HG03135 (cell line): ENCODE measurements at regions not wholly inside any gene's neighbourhood (a gene's known extent, or its start where the extent isn't known, plus 50 kb on each side); places are given as distances from the start of the nearest gene placed in this dataset.
"Not testable (repeated sequence)": the region's sequence is repeated elsewhere in the genome, so short reads cannot be mapped to it uniquely, and the experiment has no call there.

Experiments used
- ATAC-seq: cut with Tn5 transposase; IDR thresholded peaks from one replicate; pipeline ENCODE4 v1.9.1; 2021; ENCODE audit warnings: mild to moderate bottlenecking, moderate library complexity; ENCODE audit not compliant: unreplicated experiment

DNA sequence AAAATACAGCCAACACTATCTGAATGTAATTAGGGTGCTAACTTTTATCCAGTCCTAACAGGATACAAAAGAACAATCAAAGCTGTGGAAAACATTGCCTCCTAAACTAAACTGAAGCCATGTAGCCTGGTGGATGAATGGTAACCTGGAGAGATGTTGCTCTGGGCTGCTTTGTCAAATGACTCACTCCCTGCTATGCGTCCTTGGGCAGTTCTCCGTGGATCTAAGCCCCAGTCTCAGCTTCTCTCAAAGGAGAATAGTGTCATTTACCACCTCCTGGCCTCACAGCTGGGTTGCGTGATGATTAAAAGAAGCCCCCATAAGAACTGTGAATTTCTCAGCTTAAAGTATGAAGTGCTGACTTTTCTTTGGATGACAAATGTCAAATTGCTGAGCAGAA, 203.7 kb downstream of the ICOS start:
- no peak for ATAC-seq

DNA sequence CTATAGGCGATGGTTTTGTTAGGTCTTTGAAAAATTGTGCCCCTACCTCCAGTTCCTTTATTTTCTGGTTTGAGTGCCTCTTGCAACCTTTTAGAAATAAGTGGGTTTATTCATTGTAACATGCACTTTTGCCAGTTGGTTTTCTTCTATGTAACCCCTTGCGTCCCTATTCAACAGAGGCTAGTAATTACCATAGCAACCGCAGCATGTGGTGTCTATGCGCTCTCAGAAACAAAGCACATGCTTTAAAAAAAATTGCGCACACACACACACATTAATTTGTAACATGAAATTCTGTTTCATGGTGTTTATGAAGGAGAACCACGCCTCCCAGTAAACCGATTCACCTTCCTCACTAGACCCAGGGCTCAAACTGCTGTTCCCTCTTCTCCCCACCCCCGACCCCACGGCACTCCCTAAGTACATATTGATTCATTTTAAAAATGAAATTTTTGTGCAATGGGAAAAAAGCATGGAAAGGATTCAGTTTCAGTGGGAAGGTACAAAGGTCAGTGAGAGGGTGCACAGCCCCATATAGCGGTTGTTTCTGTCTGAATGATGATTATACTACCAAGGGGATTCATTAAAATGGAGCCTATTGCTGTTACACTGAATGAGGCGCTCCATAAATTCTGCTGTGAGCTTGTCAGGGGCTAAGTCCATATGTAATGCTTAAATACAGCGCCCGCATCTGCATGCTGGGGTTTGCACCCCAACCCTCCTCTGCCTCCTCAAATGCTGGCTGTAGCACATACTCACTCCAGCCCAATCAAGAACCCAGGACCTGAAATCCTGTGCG, 206.9 kb downstream of the ICOS start:
- ATAC-seq: no peak

DNA sequence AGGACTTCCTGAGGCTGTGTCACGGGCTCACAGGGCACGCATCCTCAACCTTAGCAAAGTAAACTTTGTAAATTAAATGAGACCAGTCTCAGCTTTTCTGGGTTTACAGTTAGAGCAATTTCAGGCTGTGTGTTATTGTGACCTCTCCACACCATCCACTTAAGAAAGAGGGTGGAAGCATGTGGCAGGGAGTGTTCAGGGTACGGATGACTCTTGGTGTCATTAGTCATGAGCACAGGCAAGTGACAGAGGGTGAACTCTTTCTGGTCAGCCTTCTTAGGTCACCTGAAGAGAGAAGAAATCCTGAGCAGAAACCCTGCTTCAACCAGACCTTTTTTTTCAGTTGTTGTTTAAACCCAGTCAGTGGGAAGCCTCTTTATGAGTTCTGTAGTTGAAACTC, 207.9 kb downstream of the ICOS start:
- no peak for ATAC-seq

DNA sequence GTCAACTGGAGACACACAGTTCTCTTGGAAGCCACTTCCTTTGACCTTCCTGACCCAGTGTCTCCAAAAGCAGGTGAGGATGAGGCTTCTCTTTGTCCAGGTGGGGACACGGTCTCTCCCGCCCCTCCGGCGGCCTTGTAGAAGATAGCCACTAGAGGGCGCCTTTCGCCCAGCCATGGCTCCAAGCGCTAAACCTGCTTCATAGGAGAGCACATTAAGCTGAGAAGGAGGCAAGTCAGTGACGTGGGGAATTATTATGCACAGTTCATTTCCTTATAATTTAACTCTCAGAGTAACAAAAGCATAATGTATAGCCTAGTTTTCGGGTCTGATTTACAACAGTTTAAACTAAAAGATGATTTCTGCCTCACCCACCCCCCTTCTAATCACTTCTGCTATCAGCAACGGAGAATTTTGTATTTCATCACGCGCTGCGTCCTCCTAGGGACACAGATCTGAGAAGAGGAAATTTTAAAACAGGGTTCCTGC, 208.7 kb downstream of the ICOS start:
- ATAC-seq: peak; percentile 97

DNA sequence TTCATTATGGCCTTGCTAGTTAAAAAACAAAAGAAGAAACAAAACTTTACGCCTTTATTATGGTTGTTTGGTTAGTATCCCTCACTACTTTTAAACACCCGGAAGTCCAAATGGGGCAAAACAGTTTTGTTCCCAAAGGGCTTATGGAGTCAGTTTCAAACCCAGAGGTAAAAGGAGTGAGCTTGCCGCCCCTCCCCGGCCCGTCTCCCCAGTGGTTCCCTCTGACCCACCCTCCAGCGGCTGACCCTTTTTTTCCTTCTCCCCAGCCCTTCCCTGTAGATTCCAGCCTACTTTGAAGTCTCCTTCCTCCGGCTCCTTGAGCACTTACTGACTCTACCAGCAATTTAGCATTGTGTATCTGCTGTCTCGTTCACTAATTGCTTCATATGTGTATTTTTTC, 209.2 kb downstream of the ICOS start:
- no peak for ATAC-seq

DNA sequence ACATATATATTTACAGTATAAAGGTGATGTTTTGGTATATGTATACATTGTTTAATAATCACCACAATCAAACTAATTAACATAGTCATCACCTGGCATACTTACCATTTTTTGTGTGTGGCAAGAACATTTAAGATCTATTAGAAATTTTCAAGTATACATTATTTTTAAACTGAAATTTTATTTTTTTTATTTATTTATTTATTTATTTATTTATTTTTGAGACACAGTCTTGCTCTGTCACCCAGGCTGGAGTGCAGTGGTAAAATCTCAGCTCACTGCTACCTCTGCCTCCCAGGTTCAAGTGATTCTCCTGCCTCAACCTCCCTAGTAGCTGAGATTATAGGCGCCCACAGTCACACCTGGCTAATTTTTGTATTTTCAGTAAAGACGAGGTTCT, 210.5 kb downstream of the ICOS start:
- ATAC-seq: not testable (repeated sequence)

DNA sequence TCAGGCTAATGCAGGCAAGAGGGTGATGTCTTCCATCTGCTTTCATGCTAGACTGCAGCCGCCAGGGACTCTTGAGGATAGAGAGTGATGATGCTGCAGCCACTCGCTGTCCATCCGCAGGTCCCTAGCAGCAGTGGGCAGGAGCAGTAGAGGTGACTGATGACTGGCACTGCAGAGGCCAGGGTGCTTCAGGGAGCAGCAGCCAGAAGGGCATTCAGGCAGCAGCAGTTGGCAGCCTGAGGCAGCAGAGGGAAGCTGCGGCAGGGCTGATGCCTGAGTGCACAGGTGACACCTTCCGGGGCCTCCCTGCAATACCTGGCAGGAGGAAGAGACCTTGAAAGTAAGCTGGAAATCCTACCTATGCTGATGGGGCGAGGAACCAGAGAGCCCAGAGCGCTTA, 214.2 kb downstream of the ICOS start:
- no peak for ATAC-seq

DNA sequence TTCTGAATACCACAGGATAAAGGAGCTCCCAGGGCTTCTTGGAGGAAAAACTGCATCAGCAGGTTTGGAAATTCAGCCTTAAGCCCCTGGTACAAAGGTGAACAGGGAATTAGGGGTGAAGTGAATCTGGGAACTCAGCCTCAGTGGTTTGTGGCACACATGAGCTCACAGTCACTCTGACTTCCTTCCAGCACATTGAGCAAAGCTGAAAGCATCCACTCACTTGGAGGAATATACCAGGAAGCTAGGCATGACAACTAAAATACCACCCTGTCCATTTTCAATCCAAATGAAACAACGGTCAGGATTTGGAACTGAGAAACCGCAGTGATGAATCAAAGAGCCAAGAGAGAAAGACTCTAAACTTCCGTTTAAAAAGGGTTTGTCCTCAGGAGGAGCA, 216.1 kb downstream of the ICOS start:
- no peak for ATAC-seq

DNA sequence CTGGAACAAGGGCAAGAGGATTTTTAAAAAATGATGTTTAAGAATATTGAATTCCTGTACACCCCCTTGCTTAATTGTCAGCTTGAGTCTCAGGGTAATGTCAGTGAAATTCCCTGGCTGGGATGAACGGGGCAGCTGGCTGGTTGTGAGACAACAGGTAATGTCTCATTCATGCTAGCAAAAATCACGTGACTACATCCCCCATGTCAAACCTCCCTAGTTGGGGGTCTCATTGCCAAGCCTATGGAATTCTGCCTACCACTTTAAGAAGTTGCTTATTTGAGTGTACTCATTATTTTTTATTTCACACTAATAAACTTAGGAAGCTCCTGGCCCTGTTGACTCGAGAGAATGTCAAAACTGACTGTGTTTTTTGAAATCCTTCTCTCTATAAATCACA, 218.3 kb downstream of the ICOS start:
- no peak for ATAC-seq

DNA sequence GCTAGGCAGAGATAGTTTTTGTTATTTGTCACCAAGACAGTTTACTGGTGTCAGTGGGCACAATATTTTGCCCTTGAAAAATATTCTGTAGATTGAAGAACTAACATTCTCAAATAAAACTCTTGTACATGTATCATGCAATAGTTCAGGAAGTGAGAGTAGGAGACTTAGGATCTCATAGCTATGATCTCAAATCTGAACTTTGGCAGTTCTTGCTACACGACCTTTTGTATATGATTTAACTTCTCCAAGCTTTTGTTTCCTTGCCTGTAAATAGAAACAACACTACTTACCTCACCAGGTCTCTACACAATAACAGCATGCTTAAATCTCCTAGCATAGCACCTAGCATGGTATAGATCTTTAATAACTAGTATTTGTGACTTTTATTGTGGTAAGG, 219.9 kb downstream of the ICOS start:
- ATAC-seq: no peak

DNA sequence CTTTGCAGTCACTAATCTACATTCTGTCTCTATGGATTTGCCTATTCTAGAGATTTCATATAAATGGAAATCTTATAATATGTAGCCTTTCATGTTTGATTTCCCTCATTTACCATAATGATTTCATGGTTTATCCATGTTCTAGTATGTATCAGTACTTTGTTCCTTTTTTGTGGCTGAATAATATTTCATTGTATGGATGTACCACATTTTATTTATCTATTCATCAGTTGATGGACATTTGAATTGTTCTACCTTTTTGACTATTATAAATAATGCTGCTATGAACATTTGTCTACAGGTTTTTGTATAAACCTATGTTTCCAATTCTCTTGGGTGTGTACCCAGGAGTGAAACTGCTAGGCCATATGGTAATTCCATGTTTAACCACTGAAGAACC, 221.1 kb downstream of the ICOS start:
- ATAC-seq: no peak

DNA sequence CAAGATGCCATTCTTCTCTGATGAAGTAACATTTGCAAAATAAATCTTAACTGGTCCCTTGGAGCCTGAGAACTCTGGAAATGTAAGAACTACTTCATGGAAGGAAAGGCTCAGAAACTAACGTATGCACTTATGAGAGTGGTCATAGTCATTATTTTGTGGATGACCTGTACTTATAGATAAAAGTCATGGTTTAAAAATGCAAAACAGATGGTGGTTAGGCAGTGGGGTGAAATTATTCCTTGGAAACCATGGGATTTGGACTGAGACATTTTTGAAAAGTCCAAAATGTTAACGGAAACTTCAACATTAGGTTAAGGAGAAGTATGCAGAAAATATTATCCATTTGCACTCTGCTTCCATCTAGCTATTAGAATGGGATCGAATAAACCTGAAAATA, 223.0 kb downstream of the ICOS start:
- ATAC-seq: no peak

DNA sequence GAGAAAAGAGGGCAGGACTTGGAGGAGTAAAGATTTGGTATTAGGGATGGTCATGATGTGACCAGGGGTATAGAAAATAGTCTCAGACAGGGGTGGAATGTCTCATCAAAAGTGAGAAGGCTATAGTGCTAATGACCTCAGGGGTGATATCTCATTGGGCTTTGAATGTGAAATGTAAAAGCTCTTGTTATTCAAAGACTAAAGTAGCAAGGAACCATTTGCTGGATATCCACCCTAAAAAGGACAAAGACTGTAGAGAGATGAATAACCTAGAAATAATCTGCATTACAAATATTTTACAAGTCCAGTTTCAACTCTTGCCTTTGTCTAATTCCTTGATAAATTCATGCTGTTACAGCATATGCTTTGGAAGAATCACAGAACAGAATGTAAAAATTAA, 224.4 kb downstream of the ICOS start:
- ATAC-seq: no peak

DNA sequence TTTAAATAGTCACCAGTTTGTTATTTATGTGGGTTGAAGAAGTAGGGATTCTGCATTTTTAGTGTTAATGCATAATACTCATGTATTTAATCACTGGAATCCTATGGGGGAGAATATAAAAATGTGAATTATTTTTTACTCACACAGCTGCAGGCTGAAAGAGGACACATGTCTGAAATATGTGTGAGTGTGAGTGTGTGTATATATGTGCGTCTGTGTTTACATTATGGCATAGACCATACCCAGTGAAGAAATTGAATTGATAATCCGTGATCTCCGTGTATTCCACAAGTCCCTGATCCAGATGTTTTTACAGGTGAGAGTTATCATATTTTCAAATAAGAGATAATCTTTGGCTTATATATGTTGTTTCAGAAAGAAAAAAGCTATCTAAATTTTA, 225.3 kb downstream of the ICOS start:
- ATAC-seq: no peak

DNA sequence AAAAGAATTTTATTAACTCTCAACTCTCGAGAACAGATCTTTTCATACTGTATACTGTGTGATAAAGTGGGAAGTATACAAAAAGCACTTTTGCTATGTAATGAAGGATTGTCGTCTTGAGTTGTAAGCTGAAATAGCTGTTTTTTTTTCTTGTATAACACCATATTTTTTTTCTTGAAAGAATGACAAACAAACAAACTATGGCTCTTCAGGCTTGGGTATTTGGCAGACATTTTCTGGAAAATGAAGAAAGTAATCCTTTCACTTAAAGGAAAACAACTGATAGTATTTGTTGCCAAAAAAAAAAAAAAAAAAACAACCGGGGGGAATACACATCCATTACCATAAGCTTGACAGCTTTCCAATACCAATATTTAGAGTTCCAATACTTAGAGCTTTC, 230.4 kb downstream of the ICOS start:
- ATAC-seq: no peak

DNA sequence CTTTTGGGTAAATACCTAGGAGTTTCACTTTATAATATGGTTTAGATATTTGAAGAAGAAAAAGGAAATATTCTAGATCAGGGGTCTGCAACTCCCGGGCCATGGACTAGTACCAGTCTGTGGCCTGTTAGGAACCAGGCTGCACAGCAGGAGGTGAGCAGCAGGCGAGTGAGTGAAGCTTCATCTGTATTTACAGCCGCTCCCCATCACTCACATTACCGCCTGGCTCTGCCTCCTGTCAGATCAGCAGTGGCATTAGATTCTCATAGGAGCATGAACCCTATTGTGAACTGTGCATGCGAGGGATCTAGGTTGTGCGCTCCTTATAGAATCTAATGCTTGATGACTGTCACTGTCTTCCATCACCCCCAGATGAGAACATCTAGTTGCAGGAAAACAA, 231.1 kb downstream of the ICOS start:
- ATAC-seq: not testable (repeated sequence)

DNA sequence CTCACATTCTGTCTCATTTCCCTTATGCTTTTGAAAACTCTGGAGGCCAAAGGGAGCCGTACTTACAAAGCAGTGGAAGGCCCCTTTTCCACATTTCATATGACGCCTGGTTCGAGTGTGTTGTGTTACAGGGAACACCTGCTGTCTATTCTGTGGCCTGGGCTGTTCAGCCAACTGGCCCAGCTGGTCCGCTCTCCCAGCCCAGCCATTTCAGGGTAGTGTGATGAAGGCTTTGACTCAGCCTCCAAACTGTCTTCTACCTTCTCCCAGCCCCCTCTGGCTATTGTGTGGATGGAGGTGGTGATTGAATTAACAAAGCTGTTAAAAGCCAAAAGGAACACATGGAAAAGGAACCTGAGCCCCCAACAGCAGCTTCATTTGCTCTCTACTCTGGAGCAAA, 233.8 kb downstream of the ICOS start:
- ATAC-seq: no peak

DNA sequence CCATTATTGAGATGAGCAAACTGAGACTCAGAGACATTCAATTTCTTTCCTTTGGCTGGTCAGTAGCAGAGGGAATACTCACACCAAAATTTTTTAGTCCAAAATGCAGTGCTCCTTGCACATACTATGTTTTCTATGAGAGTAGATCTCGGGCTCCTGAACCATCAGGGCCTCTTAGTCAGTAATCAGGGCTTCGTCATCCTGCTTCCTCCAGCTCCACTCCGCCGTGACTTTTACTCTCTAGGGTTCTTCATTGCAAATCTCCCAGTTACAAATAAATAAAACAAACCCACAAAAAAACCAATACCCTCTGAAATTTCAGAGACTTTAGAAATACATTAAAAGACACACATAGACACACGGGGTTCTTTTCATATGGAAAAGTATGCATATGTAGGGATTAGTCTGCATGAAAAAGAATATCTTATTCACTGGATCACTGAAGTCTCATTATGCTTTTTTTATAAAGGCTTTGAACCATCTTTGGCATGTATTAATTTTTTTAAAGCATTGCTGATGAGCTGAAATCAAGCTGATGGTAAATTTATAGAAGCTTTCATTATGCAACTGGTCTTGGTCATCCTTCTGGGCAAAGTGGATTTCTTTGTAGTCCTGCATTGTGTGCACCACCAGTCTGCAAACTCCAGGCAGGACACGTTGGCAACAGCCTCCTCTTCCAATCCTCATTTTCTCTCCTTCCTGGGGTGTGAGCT, 235.0 kb downstream of the ICOS start:
- no peak for ATAC-seq

DNA sequence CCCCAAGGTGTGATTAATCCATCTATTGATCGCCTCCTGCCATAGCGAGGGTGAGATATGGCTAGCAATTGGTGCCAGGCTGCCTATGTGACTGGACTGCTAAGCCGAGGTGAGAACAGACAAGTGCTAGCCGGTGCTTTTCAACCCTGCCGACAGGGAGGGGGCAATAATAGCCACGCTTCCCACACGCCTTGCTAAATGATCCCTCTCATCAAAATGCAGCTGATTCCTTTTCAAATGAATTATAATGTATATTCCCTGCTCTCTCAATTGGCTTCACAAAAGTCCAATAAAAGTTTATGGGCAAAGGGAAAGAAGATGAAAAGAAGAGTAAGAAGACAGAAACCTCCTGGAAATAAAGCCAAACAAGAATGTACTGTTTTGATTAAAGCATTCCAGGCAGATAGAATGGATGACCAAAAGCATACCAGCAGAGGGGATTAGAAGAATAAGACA, 235.6 kb downstream of the ICOS start:
- no peak for ATAC-seq

DNA sequence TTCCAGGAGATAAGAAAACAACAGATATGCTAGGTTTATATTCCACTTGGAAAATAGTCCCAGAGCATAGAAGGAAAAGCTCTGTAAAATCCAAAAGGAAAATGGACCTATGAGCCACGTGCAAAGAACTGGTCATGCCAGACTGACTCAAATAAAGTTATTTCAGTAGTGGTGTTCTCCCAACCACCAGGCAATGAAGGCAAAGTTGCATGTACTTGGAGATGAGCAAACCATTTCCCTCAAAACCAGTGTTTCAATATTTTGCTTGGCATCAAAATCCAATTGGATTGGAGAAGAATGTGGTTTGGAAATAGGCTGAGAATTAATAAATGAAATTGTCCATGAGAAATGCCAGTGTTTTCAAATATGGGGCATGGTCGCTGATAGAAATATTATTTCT, 237.5 kb downstream of the ICOS start:
- ATAC-seq: no peak

DNA sequence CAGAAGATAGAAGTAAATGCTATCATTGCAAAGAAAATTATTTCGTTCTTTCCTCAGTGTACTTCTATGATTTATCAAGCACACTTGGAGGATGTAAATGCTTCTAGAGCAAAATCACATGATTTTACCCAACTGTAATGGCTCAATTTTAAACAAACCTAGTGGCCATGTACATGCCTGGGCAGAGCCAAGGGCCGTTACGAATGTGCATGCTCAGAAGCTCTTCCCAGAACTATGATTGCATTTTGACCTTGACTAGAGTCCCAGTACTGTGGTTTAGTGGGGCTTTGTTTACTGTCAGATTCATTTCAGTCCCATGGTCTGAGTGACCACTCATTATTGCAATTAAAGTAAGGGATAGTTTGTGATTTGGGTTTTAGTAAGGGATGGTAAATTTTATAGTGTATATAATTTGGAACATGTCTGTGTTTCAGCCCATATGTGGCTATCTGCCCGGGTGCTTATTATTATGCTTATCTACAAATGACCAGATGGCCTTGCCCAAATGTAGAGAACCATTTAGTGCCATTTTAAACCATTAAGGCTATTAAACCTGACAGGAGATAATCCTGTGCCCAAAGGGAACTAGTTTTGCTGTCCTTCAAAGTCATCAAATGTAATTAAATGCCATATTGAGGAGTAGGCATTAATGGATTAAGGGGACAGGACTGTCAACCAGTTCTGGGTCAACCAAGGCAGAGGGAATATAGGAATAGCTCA, 239.1 kb downstream of the ICOS start:
- ATAC-seq: no peak

DNA sequence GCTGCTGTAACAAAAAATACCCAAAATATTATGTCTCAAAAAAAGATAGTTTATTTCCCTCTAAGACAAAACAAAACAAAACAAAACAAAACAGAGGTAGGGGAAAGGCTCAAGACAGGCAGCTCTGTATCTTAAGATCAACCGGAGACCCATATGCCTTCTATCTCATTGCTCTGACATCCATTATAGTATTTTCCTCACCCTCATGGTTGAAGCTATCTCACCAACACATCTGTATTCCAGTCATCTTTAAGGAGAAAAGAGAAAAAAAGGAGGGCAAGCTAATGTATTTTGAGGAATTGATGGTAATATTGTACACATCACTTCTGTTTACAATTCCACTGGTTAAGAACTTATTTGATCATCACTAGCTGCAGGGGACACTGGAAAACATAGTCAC, 239.7 kb downstream of the ICOS start:
- ATAC-seq: no peak
